ENCODE measurements at regions not wholly inside any gene's neighbourhood (a gene's known extent, or its start where the extent isn't known, plus 50 kb on each side); places are given as distances from the start of the nearest gene placed in this dataset.
"Not testable (repeated sequence)": the region's sequence is repeated elsewhere in the genome, so short reads cannot be mapped to it uniquely, and the experiment has no call there.

DNA sequence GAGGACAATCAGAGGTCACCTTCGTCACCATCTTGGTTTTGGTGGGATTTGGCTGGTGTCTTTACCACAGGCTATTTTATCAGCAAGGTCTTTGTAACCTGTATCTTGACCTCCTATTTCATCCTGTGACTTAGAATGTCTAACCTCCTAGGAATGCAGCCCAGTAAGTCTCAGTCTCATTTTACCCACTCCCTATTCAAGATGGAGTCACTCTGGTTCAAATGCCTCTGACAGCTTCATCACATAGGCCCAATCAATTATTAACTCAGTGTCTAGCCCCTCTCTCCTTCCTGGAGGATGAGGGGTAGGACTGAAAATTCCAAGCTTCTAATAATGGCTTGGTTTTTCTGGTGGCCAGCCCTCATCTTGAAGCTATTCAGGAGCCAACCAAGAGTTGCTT, 111.4 kb upstream of the NAP1L1 start:
- H3K27ac ChIP-seq (ENCODE audit: low read depth): no peak overlapping the region
- no peak overlapping the region for H3K4me3 ChIP-seq (ENCODE audit: low read depth, low read length)
- DNase-seq (ENCODE audit: extremely low spot score): no peak
- H3K4me1 ChIP-seq (ENCODE audit: insufficient read depth): no peaks in the 10 kb centered on the region
- 89% methylated on average over 1 of the region's 1 CpG for WGBS
- no peaks in the 10 kb centered on the region for H3K36me3 ChIP-seq (ENCODE audit: insufficient read depth)

DNA sequence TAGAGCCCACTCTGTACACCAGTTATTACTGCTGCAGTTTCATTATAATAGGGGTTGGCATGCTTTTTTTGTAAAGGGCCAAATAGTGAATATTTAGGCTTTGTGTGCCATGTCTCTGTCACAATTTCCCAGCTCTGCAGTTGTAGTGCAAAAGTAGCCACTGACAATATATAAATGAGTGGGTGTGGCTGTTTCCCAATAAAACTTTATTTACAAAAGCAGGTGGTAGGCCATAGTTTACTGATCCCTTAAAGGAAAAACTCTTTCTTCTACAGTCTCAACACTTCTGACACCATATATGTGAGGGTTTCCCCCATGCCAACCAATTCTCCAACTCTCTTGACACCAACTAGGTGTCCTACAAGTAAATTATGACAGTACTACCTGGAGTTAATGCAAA, 110.2 kb upstream of the NAP1L1 start:
- DNase-seq (ENCODE audit: extremely low spot score): no peak

DNA sequence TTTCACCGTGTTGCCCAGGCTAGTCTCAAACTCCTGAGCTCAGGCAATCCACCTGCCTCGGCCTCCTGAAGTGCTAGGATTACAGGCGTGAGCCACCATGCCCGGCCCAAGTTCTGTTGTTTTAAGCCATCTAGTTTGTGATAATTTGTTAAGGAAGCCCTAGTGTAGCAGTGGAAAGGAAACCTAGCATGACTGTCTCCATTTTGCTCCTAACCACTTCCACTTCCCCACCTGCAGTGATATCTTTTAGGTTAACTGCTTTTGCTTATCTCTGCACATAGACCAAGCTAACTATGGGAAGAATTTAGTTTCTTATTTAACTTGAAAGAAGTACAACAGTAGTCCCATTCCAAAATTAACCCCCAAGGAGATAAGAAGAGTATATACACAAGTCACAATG, 109.5 kb upstream of the NAP1L1 start:
- Histone ChIP-seq H3K27ac (ENCODE audit: low read depth) (no peak overlapping the region), H3K4me1 (ENCODE audit: insufficient read depth) (no peaks in the 10 kb centered on the region), H3K36me3 (ENCODE audit: insufficient read depth) (no peaks in the 10 kb centered on the region), H3K4me3 (ENCODE audit: low read depth, low read length) (no peak overlapping the region)
- no peak for DNase-seq (ENCODE audit: extremely low spot score)
- WGBS: 84% methylated on average over 4 of the region's 4 CpGs

More for the DNA sequence above, 110.2 kb upstream of the NAP1L1 start:
- no peak overlapping the region for H3K27ac ChIP-seq (ENCODE audit: low read depth)
- no peaks in the 10 kb centered on the region for H3K36me3 ChIP-seq (ENCODE audit: insufficient read depth)
- H3K4me1 ChIP-seq (ENCODE audit: insufficient read depth): no peaks in the 10 kb centered on the region
- no peak overlapping the region for H3K4me3 ChIP-seq (ENCODE audit: low read depth, low read length)

DNA sequence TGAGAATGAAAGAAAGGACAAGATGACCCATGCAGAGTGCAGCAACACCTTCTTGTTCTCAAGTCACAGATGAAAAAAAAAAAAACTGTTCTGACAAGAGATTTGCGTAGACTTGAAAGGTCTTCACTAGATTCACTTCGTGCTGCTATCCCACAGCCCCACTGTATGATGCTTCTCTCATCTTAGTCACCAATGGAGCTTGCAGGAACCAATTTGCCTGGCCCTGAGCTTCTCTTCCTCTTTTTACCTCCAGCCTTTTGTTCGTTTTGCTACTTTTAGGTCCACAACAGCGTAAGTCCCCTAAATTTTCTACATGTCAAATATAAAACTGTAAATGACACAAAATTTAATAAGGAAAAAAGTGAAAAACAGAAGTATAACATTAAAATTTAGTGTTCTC, 107.9 kb upstream of the NAP1L1 start:
- Histone ChIP-seq H3K36me3 (ENCODE audit: insufficient read depth) (no peaks in the 10 kb centered on the region), H3K4me3 (ENCODE audit: low read depth, low read length) (no peak overlapping the region), H3K27ac (ENCODE audit: low read depth) (no peak overlapping the region), H3K4me1 (ENCODE audit: insufficient read depth) (no peaks in the 10 kb centered on the region)
- DNase-seq (ENCODE audit: extremely low spot score): no peak
- WGBS: 86% methylated on average over 4 of the region's 4 CpGs

DNA sequence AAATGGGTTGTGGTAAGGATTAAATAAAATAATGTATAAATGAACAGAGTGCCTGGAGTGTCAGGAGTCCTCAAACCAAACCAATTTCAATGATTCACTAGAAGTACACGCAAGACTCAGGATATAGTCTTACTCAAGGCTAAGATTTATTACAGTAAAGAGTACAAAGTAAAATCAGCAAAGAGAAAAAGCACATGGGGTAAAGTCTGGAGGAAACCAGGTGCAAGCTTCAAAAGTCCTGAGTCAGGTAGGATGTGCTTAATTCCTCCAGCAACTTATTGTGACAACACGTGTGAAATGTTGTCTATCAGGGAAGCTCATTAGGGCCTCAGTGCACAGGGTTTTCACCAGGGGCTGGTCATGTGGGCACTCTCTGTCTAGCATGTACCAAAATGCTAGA, 105.8 kb upstream of the NAP1L1 start:
- WGBS: 74% methylated on average over 2 of the region's 2 CpGs
- Histone ChIP-seq H3K27ac (ENCODE audit: low read depth) (no peak overlapping the region), H3K4me1 (ENCODE audit: insufficient read depth) (no peaks in the 10 kb centered on the region), H3K4me3 (ENCODE audit: low read depth, low read length) (no peak overlapping the region), H3K36me3 (ENCODE audit: insufficient read depth) (no peaks in the 10 kb centered on the region)
- DNase-seq (ENCODE audit: extremely low spot score): no peak

DNA sequence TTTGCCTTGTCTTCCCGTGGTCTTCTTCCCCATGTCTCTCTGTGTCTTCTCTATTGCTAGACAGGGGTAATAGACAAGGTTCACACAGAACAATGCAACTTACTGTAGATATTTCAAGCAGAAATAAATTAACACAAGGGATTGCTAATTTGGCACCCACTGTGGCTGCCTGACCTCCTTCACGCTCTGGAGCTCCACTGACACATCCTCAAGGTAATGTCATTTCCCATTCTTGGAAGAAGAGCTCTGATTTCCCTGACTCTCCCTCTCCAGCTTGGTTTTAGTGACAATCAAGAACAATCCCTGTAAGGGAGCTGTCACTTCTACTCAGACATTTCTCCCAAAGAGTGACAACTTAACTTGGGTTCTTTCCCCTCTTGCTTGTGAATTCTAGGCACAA, 105.4 kb upstream of the NAP1L1 start:
- no peak for DNase-seq (ENCODE audit: extremely low spot score)
- H3K27ac ChIP-seq (ENCODE audit: low read depth): no peak overlapping the region
- no peaks in the 10 kb centered on the region for H3K4me1 ChIP-seq (ENCODE audit: insufficient read depth)
- no peak overlapping the region for H3K4me3 ChIP-seq (ENCODE audit: low read depth, low read length)
- 88% methylated on average over 2 of the region's 2 CpGs for WGBS
- no peaks in the 10 kb centered on the region for H3K36me3 ChIP-seq (ENCODE audit: insufficient read depth)

DNA sequence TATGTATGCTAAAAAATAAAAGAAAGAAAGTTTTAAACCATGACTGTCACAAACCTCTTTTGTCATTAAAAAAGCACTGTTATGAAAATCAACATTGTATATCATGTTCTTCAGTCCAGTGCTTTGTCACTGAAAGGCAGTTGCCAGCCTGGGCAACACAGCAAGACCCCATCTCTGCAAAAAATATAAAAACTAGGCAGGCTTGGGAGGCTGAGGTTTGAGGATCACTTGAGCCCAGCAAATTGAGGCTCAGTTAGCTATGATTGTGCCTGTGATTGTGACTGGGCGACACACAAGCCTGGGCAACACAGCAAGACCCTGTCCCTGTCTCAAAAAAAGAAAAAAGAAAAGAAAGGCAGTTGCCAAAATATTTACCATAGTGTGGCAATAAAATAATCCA, 102.7 kb upstream of the NAP1L1 start:
- H3K36me3 ChIP-seq (ENCODE audit: insufficient read depth): no peaks in the 10 kb centered on the region
- H3K27ac ChIP-seq (ENCODE audit: low read depth): no peak overlapping the region
- no peak for DNase-seq (ENCODE audit: extremely low spot score)
- H3K4me1 ChIP-seq (ENCODE audit: insufficient read depth): no peaks in the 10 kb centered on the region
- no peak overlapping the region for H3K4me3 ChIP-seq (ENCODE audit: low read depth, low read length)
- 85% methylated on average over 1 of the region's 1 CpG for WGBS

DNA sequence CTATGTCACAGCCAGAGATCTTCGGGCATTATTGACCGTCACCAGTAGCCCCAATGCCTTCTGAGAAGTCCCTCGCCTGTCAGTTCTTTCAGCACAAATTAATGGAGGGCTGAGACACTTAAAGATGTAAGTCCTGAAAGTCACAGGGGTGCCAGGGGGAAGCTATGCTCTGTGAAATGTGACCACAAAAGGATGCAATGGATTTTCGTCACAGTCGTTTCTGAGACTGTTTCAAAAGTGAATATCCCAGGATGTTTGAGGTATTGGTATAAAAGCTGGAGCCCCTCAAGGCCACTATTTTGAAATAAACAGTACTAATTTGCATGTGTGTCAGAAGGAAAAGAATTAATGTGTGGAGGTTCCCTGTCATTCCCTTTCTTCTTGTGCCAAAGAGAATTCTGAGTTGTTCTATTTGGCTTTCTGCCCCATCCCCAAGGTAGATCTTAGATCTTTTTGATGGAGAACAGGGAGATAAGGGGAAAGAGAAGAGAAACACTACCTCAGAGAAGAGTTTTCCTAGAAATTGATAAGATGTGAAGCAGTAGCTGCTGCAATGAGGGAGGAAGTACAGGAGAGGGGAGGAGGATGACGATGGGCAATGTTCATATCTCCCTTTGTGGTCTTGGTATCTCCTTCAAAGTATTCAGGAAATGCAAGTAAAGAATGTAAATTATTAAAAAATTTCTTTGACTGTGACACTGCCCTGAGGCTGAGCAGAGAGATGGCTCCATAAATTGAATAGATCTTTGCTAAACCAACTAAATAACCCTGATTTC, 101.8 kb upstream of the NAP1L1 start:
- no peak overlapping the region for H3K4me3 ChIP-seq (ENCODE audit: low read depth, low read length)
- H3K4me1 ChIP-seq (ENCODE audit: insufficient read depth): no peaks in the 10 kb centered on the region
- no peak for DNase-seq (ENCODE audit: extremely low spot score)
- WGBS: 72% methylated on average over 6 of the region's 6 CpGs
- H3K36me3 ChIP-seq (ENCODE audit: insufficient read depth): no peaks in the 10 kb centered on the region
- H3K27ac ChIP-seq (ENCODE audit: low read depth): no peak overlapping the region

DNA sequence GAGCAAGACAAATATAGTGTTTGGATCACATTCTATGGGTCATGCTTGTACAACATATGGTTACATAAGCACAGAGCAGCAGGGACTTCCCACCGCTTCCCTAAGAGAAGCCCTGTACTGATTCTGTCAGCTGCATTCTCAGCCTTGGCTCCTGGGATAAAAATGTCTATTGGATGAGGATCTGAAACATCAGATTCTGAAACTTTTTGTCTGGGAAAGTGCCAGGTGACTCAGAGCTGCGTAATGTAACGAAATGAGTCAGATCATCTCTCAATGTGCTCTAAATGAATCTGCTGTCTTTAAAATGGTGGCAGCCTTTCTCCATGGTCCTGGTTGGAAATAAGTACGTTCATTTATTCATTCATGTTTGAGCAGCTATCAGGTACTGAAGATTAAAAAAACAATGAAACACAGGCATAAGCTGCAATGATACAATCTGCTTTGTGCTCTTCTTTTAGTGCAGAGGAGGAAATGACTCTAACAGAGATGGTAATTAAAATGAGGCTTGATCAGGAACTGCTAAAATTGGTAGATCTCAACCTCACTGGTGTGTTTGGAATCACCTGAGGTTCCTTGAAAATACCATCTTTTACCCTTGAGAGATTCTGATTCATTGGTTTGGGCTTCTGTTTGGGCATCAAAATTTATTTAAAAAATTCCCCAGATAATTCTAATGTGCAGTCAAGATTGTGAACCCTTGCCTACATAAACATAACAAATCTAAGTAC, 99.1 kb upstream of the NAP1L1 start:
- no peak for DNase-seq (ENCODE audit: extremely low spot score)

DNA sequence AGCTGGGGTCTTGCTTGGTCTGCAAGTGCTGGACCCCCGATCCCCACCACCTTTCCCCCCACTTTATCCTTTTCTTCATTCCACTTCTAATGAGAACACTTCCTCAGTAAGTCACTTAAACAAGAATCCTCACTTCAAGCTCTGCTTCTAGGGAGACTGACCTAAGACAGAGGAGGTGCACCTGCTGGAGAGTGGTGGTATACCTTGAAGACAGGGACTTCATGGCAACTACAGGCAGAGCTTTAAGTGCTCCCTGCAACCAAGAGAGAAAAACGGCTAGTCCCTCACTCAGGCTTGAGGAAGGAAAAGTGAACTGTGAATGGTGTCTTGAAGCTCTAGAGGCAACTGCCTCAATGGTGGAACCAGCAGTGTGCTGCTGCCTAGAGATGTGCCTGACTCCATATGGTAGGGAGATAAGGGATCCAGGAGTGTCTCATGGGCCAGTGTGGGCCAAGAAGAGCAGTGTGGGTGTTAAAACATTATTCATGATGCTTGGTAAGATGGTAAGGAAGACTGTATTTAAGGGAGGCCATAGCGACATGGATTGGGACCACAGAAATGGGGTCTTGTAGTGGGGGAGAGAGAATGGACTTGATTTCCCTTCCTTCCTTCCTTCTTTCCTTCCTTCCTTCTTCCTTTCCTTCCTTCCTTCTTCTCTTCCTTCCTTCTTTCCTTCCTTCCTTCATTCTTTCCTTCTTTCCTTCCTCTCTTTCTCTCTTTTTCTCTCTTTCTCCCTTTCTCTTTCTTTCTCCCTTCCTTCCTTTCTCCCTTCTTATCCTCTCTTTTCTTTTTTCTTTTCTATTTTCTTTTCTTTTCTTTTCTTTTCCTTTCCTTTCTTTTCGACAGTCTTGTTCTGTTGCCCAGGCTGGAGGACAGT, 96.2 kb upstream of the NAP1L1 start:
- DNase-seq (ENCODE audit: extremely low spot score): no peak
- Histone ChIP-seq H3K27ac (ENCODE audit: low read depth) (no peak overlapping the region), H3K36me3 (ENCODE audit: insufficient read depth) (no peaks in the 10 kb centered on the region), H3K4me1 (ENCODE audit: insufficient read depth) (no peaks in the 10 kb centered on the region), H3K4me3 (ENCODE audit: low read depth, low read length) (no peak overlapping the region)
- WGBS: 89% methylated on average over 4 of the region's 4 CpGs

More for the DNA sequence above, 99.1 kb upstream of the NAP1L1 start:
- H3K36me3 ChIP-seq (ENCODE audit: insufficient read depth): no peaks in the 10 kb centered on the region
- no peak overlapping the region for H3K4me3 ChIP-seq (ENCODE audit: low read depth, low read length)
- H3K4me1 ChIP-seq (ENCODE audit: insufficient read depth): no peaks in the 10 kb centered on the region
- H3K27ac ChIP-seq (ENCODE audit: low read depth): no peak overlapping the region
- WGBS: 33% methylated on average over 4 of the region's 4 CpGs

DNA sequence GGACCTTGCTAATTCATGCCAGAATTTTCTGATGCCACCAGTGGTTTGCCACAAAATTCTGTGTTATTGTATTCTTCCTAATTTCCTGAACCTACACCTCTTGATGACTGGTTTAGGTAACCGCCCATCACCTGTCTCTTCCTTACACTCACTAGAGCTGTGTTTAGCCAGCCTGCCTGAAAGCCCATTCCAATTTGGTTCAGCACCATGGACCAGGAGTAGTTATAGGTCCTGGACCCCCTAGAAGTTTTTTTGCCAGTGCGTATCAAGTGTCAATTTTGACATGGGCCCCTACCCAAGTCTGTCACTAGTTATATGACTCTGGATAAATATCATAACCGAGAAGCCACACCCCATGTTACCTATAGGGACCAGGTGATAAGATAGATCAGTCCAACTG, 94.0 kb upstream of the NAP1L1 start:
- 85% methylated on average over 3 of the region's 3 CpGs for WGBS
- no peaks in the 10 kb centered on the region for H3K36me3 ChIP-seq (ENCODE audit: insufficient read depth)
- H3K27ac ChIP-seq (ENCODE audit: low read depth): no peak overlapping the region
- no peak for DNase-seq (ENCODE audit: extremely low spot score)
- H3K4me1 ChIP-seq (ENCODE audit: insufficient read depth): no peaks in the 10 kb centered on the region
- no peak overlapping the region for H3K4me3 ChIP-seq (ENCODE audit: low read depth, low read length)

DNA sequence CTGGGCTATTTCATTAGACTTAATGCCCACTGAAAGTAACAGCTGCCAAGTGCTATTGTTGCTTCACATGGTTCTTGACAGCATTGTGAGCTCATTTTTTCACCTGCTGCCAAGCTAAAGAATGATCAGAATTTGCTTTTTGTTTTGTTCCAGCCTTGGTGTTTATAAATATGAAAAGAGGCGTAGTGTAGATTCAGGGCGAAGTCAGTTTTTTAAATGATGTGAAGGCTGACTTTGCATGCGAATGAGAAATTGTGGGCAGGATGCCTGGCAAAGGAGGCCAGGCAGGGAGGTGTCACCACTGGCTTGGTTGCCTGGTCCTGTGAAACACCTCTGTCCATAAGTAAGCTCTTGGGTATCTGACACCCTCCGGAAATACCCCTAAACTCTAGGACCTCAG, 93.3 kb upstream of the NAP1L1 start:
- H3K4me1 ChIP-seq (ENCODE audit: insufficient read depth): no peaks in the 10 kb centered on the region
- WGBS: 94% methylated on average over 4 of the region's 4 CpGs
- no peak overlapping the region for H3K27ac ChIP-seq (ENCODE audit: low read depth)
- H3K4me3 ChIP-seq (ENCODE audit: low read depth, low read length): no peak overlapping the region
- DNase-seq (ENCODE audit: extremely low spot score): no peak
- H3K36me3 ChIP-seq (ENCODE audit: insufficient read depth): no peaks in the 10 kb centered on the region

DNA sequence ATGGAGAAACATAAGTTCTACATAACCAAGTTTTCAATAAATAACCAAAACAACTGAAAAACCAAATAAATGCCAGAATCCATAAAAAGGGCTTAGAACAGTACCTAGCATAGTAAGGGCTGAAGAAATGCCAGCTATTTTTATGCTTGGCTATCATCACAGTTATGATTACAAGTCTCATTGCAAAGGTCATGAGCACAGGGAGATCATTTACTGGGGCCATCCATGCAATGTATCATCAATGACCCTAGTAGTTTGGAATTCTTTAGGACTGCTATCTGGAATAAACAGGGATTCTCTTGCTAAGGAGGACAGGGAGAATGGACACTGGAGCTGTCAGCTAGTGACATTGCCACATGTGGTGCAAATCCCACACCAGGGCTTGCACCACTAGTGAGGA, 92.5 kb upstream of the NAP1L1 start:
- no peak for DNase-seq (ENCODE audit: extremely low spot score)
- H3K4me1 ChIP-seq (ENCODE audit: insufficient read depth): no peaks in the 10 kb centered on the region

DNA sequence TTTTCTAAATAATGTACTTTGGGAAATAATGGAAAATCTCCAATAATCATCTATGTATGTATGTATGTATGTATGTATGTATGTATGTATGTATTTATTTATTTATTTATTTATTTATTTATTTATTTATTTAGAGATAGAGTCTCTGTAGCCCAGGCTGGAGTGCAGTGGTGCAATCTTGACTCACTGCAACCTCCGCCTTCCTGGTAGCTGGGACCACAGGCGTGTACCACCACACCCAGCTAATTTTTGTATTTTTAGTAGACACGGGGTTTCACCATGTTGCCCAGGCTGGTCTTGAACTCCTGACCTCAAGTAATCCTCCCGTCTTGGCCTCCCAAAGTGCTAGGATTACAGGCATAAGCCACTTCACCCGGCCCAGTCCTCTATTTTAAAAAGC, 91.5 kb upstream of the NAP1L1 start:
- H3K27ac ChIP-seq (ENCODE audit: low read depth); H3K4me1 ChIP-seq (ENCODE audit: insufficient read depth); H3K4me3 ChIP-seq (ENCODE audit: low read depth, low read length); H3K36me3 ChIP-seq (ENCODE audit: insufficient read depth); DNase-seq (ENCODE audit: extremely low spot score): not testable (repeated sequence)
- WGBS: 73% methylated on average over 5 of the region's 5 CpGs

More for the DNA sequence above, 92.5 kb upstream of the NAP1L1 start:
- no peak overlapping the region for H3K27ac ChIP-seq (ENCODE audit: low read depth)
- no peak overlapping the region for H3K4me3 ChIP-seq (ENCODE audit: low read depth, low read length)
- H3K36me3 ChIP-seq (ENCODE audit: insufficient read depth): no peaks in the 10 kb centered on the region
